Parathyroid adenoma (tissue), 2 donors: ENCODE measurements at regions not wholly inside any gene's neighbourhood (a gene's known extent, or its start where the extent isn't known, plus 50 kb on each side); places are given as distances from the start of the nearest gene placed in this dataset.

ENCODE experiments used
- H2AFZ ChIP-seq: fragments of 300-600 bp; sonication (generic); one replicate; pipeline ENCODE4 v1.7.0; 2017; ENCODE audit warnings: antibody characterized with exemption, mild to moderate bottlenecking
- H3K27ac ChIP-seq: fragments of 300-600 bp; sonication (generic); one replicate; pipeline ENCODE4 v1.7.0; 2017
- H3K27me3 ChIP-seq: fragments of 300-600 bp; sonication (generic); one replicate; pipeline ENCODE4 v1.7.0; 2017; ENCODE audit warnings: low read length; ENCODE audit not compliant: control insufficient read depth, insufficient read depth
- H3K36me3 ChIP-seq: fragments of 300-600 bp; sonication (generic); one replicate; pipeline ENCODE4 v1.7.0; 2017; ENCODE audit warnings: low read length; ENCODE audit not compliant: control insufficient read depth, insufficient read depth
- H3K4me1 ChIP-seq: fragments of 300-600 bp; sonication (generic); one replicate; pipeline ENCODE4 v1.7.0; 2017; ENCODE audit warnings: control low read depth
- H3K4me2 ChIP-seq: fragments of 300-600 bp; sonication (generic); one replicate; pipeline ENCODE4 v1.7.0; 2017; ENCODE audit warnings: low read length
- H3K4me3 ChIP-seq: fragments of 300-600 bp; sonication (generic); one replicate; pipeline ENCODE4 v1.7.0; 2017; ENCODE audit warnings: low read depth, low read length
- H3K79me2 ChIP-seq: fragments of 300-600 bp; sonication (generic); one replicate; pipeline ENCODE4 v1.7.0; 2017; ENCODE audit warnings: control low read depth
- H3K9ac ChIP-seq: fragments of 300-600 bp; sonication (generic); one replicate; pipeline ENCODE4 v1.7.0; 2017; ENCODE audit warnings: mild to moderate bottlenecking
- H3K9me3 ChIP-seq: fragments of 300-600 bp; sonication (generic); one replicate; pipeline ENCODE4 v1.7.0; 2017; ENCODE audit warnings: low read length; ENCODE audit not compliant: control insufficient read depth
- CTCF ChIP-seq: fragments of 300-600 bp; sonication (generic); IDR thresholded peaks from one replicate; pipeline ENCODE4 v1.7.0; 2017; ENCODE audit warnings: antibody characterized with exemption, mild to moderate bottlenecking
- donor health status: primary hyperparathyroidism.

GRCh38 chr2:59745085-59745484, 808.4 kb downstream of the BCL11A start:
- no peaks in the 10 kb centered on the region for H3K9me3 ChIP-seq
- H3K4me3 ChIP-seq, result no peak overlapping the region
- no peaks in the 10 kb centered on the region for H3K4me1 ChIP-seq
- H3K27me3 ChIP-seq, result no peaks in the 10 kb centered on the region
- no peaks in the 10 kb centered on the region for H3K79me2 ChIP-seq
- no peak overlapping the region for H3K27ac ChIP-seq
- no peak overlapping the region for H3K9ac ChIP-seq
- H3K4me2 ChIP-seq, result no peak overlapping the region
- no peaks in the 10 kb centered on the region for H3K36me3 ChIP-seq
- TF ChIP-seq CTCF, result no peak
- no peak overlapping the region for H2AFZ ChIP-seq

GRCh38 chr2:59744436-59744835, 809.0 kb downstream of the BCL11A start:
- Histone ChIP-seq H3K9ac (no peak overlapping the region), H3K4me1 (no peaks in the 10 kb centered on the region), H2AFZ (no peak overlapping the region), H3K4me2 (no peak overlapping the region), H3K27me3 (no peaks in the 10 kb centered on the region), H3K4me3 (no peak overlapping the region), H3K27ac (no peak overlapping the region), H3K79me2 (no peaks in the 10 kb centered on the region), H3K36me3 (no peaks in the 10 kb centered on the region), H3K9me3 (no peaks in the 10 kb centered on the region)
- no peak for TF ChIP-seq CTCF

DNA sequence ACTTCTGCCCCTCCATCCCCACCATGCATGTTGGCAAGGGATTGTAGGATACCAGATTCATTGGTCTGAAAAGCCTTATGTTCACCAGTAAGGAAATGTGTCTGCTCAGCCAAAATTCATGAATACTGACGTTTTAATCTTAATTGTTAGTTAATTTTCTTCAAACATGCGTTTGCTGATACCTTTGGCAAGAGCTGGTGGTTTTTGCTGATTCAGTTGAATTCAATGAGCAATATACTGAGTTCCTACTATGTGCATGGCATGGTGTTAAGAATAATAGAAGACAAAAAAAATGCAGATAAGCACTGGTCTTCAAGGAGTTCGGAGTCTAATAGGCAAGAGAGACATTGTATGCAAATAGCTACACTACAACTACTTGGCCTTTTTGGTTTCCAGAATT, 811.6 kb downstream of the BCL11A start:
- Histone ChIP-seq H3K9ac (no peak overlapping the region), H3K79me2 (no peaks in the 10 kb centered on the region), H2AFZ (no peak overlapping the region), H3K4me1 (no peaks in the 10 kb centered on the region), H3K27ac (no peak overlapping the region), H3K4me3 (no peak overlapping the region), H3K9me3 (no peaks in the 10 kb centered on the region), H3K4me2 (no peak overlapping the region), H3K36me3 (no peaks in the 10 kb centered on the region), H3K27me3 (no peaks in the 10 kb centered on the region)
- TF ChIP-seq CTCF, result no peak

GRCh38 chr2:59739166-59739565, 814.3 kb downstream of the BCL11A start:
- no peak for TF ChIP-seq CTCF
- Histone ChIP-seq H2AFZ (no peak overlapping the region), H3K4me2 (no peak overlapping the region), H3K4me1 (no peaks in the 10 kb centered on the region), H3K27me3 (no peaks in the 10 kb centered on the region), H3K79me2 (no peaks in the 10 kb centered on the region), H3K4me3 (no peak overlapping the region), H3K9ac (no peak overlapping the region), H3K9me3 (no peaks in the 10 kb centered on the region), H3K36me3 (no peaks in the 10 kb centered on the region), H3K27ac (no peak overlapping the region)

- Histone ChIP-seq H2AFZ (no peak overlapping the region), H3K27ac (no peak overlapping the region)
- TF ChIP-seq CTCF, result no peak
Measured at GRCh38 chr2:59737299-59737698, 816.2 kb downstream of the BCL11A start.

More at GRCh38 chr2:59737299-59737698, 816.2 kb downstream of the BCL11A start:
- Histone ChIP-seq H3K9me3 (no peaks in the 10 kb centered on the region), H3K4me2 (no peak overlapping the region), H3K36me3 (no peaks in the 10 kb centered on the region), H3K9ac (no peak overlapping the region), H3K4me1 (no peaks in the 10 kb centered on the region), H3K4me3 (no peak overlapping the region), H3K79me2 (no peaks in the 10 kb centered on the region), H3K27me3 (no peaks in the 10 kb centered on the region)
